Left forelimb (tissue), 1 donor: ENCODE measurements at regions not wholly inside any gene's neighbourhood (a gene's known extent, or its start where the extent isn't known, plus 50 kb on each side); places are given as distances from the start of the nearest gene placed in this dataset.

Source experiments
- DNase-seq: peaks from one replicate; pipeline ENCODE4 v3.0.0-alpha.2; 2018; ENCODE audit warnings: low spot score

DNA sequence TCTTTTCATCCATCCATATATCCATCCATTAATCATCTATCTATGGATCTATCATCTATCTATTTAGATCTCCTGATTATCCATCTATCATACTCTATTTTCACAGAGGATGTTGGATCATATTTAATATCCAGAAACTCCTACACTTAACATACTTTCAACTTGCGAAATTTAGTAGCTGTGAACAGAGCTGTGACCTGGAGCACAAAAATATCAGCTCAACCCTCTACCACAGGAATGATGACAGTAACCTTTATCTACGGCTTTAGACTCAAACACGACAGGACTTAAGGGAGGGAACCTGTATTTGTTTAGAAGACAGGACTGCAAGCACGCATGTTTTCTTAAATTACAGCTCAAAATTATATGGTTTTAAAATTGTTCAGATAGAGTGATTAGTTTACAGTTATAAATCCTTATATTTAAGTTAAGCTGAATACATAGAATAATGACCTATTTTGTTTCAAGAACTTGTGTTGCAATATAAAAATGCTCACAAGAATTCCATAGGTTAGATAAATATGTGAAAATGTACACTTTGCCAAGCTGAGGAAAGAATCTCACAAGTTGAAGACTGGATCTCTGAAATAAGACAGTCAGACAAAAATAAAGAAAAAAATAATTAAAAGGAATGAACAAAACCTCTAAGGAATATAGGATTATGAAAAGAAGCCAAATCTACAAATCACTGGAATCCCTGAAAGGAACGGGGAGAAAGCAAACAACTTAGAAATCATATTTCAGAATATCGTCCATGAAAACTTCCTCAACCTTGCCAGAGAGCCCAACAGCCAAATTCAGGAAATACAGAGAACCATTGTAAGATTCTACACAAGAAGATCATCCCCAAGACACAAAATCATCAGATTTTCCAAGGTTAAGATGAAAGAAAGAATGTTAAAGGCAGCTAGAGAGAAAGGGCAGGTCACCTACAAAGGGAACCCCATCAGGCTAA lies 142.0 kb downstream of the COL6A3 start:
- DNase-seq: no peak
